Stomach (tissue), 4 donors: ENCODE measurements at regions not wholly inside any gene's neighbourhood (a gene's known extent, or its start where the extent isn't known, plus 50 kb on each side); places are given as distances from the start of the nearest gene placed in this dataset.

Source experiments
- CTCF ChIP-seq, 7 experiments: fragments of 450-650 bp in 4 of 7; fragments of 200-600 bp in 3 of 7; sonication (generic) in 3 of 7; IDR thresholded peaks; one replicate each; pipeline ENCODE4 v1.5.1; 2016 to 2019; ENCODE audit warnings: antibody characterized with exemption in 7 of 7, control low read depth in 2 of 7, mild to moderate bottlenecking in 1 of 7
- EP300 ChIP-seq: sonication (generic); formaldehyde crosslinking; IDR thresholded peaks from one replicate; pipeline ENCODE4 v1.6.1; 2017; ENCODE audit warnings: antibody characterized with exemption
- POLR2AphosphoS5 ChIP-seq, 3 donors: sonication (generic); formaldehyde crosslinking; IDR thresholded peaks; one replicate each; pipeline ENCODE4 v1.6.1; 2016; ENCODE audit warnings: antibody characterized with exemption in 3 of 3

- TF ChIP-seq POLR2AphosphoS5 (IDR thresholded peaks at IDR 0.05) (no peak), CTCF (IDR thresholded peaks at IDR 0.05) (no peak), EP300 (no peak)
Measured at GRCh38 chr1:30472526-30472925, 250.9 kb downstream of the MATN1 start.
